ENCODE measurements at regions not wholly inside any gene's neighbourhood (a gene's known extent, or its start where the extent isn't known, plus 50 kb on each side); places are given as distances from the start of the nearest gene placed in this dataset.
"Not testable (repeated sequence)": the region's sequence is repeated elsewhere in the genome, so short reads cannot be mapped to it uniquely, and the experiment has no call there.

- no peak for DNase-seq
Observed at GRCh38 chr5:3339092-3339797, 256.4 kb upstream of the IRX1 start.

- DNase-seq = no peak
Observed at GRCh38 chr5:3337812-3338541, 257.7 kb upstream of the IRX1 start.

GRCh38 chr5:3336666-3337065, 259.0 kb upstream of the IRX1 start:
- DNase-seq = no peak

- no peak for DNase-seq
Observed at GRCh38 chr5:3335301-3335700, 260.3 kb upstream of the IRX1 start.

- DNase-seq = no peak
Observed at GRCh38 chr5:3333836-3334235, 261.8 kb upstream of the IRX1 start.

- DNase-seq = no peak
Observed at GRCh38 chr5:3333105-3333504, 262.5 kb upstream of the IRX1 start.

GRCh38 chr5:3331819-3332218, 263.8 kb upstream of the IRX1 start:
- no peak for DNase-seq

- DNase-seq = no peak
Observed at GRCh38 chr5:3330442-3330841, 265.2 kb upstream of the IRX1 start.

GRCh38 chr5:3329427-3329826, 266.2 kb upstream of the IRX1 start:
- no peak for DNase-seq

- DNase-seq = no peak
Observed at GRCh38 chr5:3326841-3327232, 268.8 kb upstream of the IRX1 start.

GRCh38 chr5:3325972-3326840, 269.4 kb upstream of the IRX1 start:
- no peak for DNase-seq

GRCh38 chr5:3325201-3325971, 270.2 kb upstream of the IRX1 start:
- no peak for DNase-seq

GRCh38 chr5:3324421-3325101, 271.1 kb upstream of the IRX1 start:
- no peak for DNase-seq

GRCh38 chr5:3323966-3324365, 271.7 kb upstream of the IRX1 start:
- DNase-seq = not testable (repeated sequence)

- no peak for DNase-seq
Observed at GRCh38 chr5:3323144-3323543, 272.5 kb upstream of the IRX1 start.

- DNase-seq = no peak
Observed at GRCh38 chr5:3322642-3323041, 273.0 kb upstream of the IRX1 start.

- DNase-seq = no peak
Observed at GRCh38 chr5:3321923-3322322, 273.7 kb upstream of the IRX1 start.

GRCh38 chr5:3321119-3321760, 274.4 kb upstream of the IRX1 start:
- no peak for DNase-seq

GRCh38 chr5:3320317-3320875, 275.2 kb upstream of the IRX1 start:
- DNase-seq = no peak

- no peak for DNase-seq
Observed at GRCh38 chr5:3317051-3317795, 278.4 kb upstream of the IRX1 start.

GRCh38 chr5:3313569-3313968, 282.1 kb upstream of the IRX1 start:
- no peak for DNase-seq
